HL-60 (cell line): ENCODE measurements at regions not wholly inside any gene's neighbourhood (a gene's known extent, or its start where the extent isn't known, plus 50 kb on each side); places are given as distances from the start of the nearest gene placed in this dataset.

Source experiments
- DNase-seq, 2 experiments: peaks; one replicate each; pipeline ENCODE4 v3.0.0-alpha.2; 2010 to 2020; ENCODE audit warnings: low read depth in 1 of 2, low spot score in 1 of 2
- H3K27ac ChIP-seq: fragments of 250-450 bp; sonication (Bioruptor Pico); replicated peaks from 2 replicates; pipeline ENCODE4 v1.5.1; 2020; ENCODE audit warnings: mild to moderate bottlenecking, moderate library complexity
- H3K27me3 ChIP-seq: fragments of 250-450 bp; sonication (Bioruptor Pico); 2 replicates; pipeline ENCODE4 v1.5.1; 2021; ENCODE audit warnings: mild to moderate bottlenecking, moderate library complexity; ENCODE audit not compliant: insufficient read depth, poor library complexity, severe bottlenecking
- H3K4me3 ChIP-seq: replicated peaks from 2 replicates; pipeline ENCODE4 v1.5.1; 2011; ENCODE audit warnings: mild to moderate bottlenecking, control low read depth, low read length; ENCODE audit not compliant: insufficient read depth
- GABPA ChIP-seq: IDR thresholded peaks from 2 replicates; pipeline ENCODE4 v1.6.1; 2012; ENCODE audit warnings: low read depth
- POLR2AphosphoS5 ChIP-seq: IDR thresholded peaks from 2 replicates; pipeline ENCODE4 v1.6.1; 2012; ENCODE audit warnings: low read depth
- SPI1 ChIP-seq: IDR thresholded peaks from 2 replicates; pipeline ENCODE4 v1.6.1; 2012; ENCODE audit warnings: low read depth, mild to moderate bottlenecking, borderline replicate concordance
- TF ChIP-seq, protein P1 (sequence below): IDR thresholded peaks from 2 replicates; pipeline ENCODE4 v1.6.1; 2012; ENCODE audit warnings: low read depth; ENCODE audit not compliant: insufficient replicate concordance
- TF ChIP-seq, protein P2 (sequence below): IDR thresholded peaks from one replicate; pipeline ENCODE4 v1.5.1; 2011; ENCODE audit warnings: low read length, control low read depth, inconsistent platforms; ENCODE audit not compliant: insufficient read depth

DNA sequence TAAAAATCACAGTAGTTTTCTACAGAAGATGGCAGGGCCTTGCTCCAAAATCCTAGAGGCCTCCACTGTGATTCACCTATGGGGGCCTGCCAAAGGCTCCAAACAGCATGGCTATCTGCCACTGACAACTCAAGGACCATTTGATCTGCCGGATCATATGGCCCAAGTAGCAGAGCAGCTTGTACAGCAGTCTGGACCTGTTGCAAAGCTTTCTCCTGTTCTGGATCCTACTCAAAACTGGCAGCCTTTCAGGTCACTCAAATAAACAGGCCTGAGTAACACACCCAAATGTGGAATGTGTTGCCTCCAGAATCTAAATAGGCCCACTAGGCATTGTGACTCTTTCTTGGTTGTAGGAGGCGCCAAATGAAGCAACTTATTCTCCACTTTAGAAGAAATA lies 1049.3 kb downstream of the PCDH9 start:
- TF ChIP-seq POLR2AphosphoS5 = no peak
- TF ChIP-seq SPI1 = no peak
- TF ChIP-seq GABPA = no peak
- TF ChIP-seq, protein P1, sequence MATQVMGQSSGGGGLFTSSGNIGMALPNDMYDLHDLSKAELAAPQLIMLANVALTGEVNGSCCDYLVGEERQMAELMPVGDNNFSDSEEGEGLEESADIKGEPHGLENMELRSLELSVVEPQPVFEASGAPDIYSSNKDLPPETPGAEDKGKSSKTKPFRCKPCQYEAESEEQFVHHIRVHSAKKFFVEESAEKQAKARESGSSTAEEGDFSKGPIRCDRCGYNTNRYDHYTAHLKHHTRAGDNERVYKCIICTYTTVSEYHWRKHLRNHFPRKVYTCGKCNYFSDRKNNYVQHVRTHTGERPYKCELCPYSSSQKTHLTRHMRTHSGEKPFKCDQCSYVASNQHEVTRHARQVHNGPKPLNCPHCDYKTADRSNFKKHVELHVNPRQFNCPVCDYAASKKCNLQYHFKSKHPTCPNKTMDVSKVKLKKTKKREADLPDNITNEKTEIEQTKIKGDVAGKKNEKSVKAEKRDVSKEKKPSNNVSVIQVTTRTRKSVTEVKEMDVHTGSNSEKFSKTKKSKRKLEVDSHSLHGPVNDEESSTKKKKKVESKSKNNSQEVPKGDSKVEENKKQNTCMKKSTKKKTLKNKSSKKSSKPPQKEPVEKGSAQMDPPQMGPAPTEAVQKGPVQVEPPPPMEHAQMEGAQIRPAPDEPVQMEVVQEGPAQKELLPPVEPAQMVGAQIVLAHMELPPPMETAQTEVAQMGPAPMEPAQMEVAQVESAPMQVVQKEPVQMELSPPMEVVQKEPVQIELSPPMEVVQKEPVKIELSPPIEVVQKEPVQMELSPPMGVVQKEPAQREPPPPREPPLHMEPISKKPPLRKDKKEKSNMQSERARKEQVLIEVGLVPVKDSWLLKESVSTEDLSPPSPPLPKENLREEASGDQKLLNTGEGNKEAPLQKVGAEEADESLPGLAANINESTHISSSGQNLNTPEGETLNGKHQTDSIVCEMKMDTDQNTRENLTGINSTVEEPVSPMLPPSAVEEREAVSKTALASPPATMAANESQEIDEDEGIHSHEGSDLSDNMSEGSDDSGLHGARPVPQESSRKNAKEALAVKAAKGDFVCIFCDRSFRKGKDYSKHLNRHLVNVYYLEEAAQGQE = no peak
- TF ChIP-seq, protein P2, sequence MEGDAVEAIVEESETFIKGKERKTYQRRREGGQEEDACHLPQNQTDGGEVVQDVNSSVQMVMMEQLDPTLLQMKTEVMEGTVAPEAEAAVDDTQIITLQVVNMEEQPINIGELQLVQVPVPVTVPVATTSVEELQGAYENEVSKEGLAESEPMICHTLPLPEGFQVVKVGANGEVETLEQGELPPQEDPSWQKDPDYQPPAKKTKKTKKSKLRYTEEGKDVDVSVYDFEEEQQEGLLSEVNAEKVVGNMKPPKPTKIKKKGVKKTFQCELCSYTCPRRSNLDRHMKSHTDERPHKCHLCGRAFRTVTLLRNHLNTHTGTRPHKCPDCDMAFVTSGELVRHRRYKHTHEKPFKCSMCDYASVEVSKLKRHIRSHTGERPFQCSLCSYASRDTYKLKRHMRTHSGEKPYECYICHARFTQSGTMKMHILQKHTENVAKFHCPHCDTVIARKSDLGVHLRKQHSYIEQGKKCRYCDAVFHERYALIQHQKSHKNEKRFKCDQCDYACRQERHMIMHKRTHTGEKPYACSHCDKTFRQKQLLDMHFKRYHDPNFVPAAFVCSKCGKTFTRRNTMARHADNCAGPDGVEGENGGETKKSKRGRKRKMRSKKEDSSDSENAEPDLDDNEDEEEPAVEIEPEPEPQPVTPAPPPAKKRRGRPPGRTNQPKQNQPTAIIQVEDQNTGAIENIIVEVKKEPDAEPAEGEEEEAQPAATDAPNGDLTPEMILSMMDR = no peak
- no peak for DNase-seq
- H3K4me3 ChIP-seq = no peak overlapping the region
- no peaks in the 10 kb centered on the region for H3K27me3 ChIP-seq
- no peak overlapping the region for H3K27ac ChIP-seq

DNA sequence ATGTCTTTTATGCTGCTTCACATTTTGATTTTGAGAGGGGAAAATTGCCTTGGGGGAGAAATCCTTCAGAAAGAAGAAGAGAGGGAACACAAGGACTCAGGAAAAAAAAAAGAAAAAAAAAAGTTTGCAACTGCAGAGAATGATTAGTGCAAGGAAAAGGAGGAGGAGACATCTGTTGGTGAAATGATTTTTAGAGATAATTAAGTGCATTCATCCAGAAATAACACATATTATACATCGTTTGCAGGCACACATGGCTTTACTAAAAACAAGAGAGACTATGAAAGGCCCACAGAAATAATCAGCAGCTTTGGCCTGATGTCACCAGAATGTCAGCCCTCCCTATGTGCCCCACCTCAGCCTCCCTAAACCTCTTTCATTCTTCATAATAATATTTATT lies 1058.2 kb downstream of the PCDH9 start:
- TF ChIP-seq, protein P1 = no peak
- TF ChIP-seq, protein P2 = no peak
- TF ChIP-seq POLR2AphosphoS5 (no peak), GABPA (no peak), SPI1 (no peak)
- no peak for DNase-seq
- H3K27ac ChIP-seq = no peak overlapping the region
- no peak overlapping the region for H3K4me3 ChIP-seq
- no peaks in the 10 kb centered on the region for H3K27me3 ChIP-seq

DNA sequence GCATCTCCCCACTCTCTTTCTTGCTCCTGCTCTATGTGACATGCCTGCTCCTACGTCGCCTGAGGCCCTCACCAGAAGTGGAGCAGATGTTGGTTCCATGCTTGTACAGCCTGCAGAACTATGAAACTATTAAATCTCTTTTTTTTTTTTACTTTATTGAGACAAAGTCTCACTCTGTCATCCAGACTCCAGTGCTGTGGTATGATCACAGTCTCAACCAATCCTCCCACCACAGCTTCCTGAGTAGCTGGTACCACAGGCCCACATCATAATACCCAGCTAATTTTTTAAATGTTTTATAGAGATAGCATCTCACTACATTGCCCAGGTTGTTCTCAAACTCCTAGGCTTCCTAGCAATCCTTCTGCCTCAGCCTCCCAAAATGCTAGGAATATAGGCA lies 1067.7 kb downstream of the PCDH9 start:
- Histone ChIP-seq H3K4me3 (no peak overlapping the region), H3K27ac (no peak overlapping the region), H3K27me3 (no peaks in the 10 kb centered on the region)
- DNase-seq = no peak
- TF ChIP-seq SPI1 = no peak
- TF ChIP-seq GABPA = no peak
- TF ChIP-seq POLR2AphosphoS5 = no peak
- TF ChIP-seq, protein P2 = no peak
- TF ChIP-seq, protein P1 = no peak
